GM18502 (cell line): ENCODE measurements at regions not wholly inside any gene's neighbourhood (a gene's known extent, or its start where the extent isn't known, plus 50 kb on each side); places are given as distances from the start of the nearest gene placed in this dataset.

Experiments used
- ATAC-seq: cut with Tn5 transposase; IDR thresholded peaks from one replicate; pipeline ENCODE4 v1.9.1; 2021; ENCODE audit warnings: mild to moderate bottlenecking; ENCODE audit not compliant: unreplicated experiment, poor library complexity

DNA sequence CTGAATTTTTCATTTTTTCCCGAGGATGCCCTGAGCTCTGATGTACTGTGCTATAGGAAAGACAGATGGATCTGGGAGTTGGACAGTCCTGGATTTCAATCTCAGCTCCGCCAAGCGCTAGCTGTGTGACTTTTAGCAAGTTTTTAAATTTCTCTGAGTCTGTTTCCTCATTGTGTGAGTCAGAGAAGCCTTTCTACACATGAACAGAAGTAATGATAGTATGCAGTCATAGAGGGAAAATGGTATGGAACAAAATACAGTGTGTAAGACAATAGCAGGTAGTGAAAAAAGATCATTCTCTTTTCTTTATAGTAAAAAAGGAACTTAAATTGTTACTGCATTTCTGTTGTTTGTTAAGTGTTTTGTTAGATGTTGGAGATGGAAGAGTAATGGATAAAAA, 52.4 kb upstream of the PPM1B start:
- no peak for ATAC-seq

DNA sequence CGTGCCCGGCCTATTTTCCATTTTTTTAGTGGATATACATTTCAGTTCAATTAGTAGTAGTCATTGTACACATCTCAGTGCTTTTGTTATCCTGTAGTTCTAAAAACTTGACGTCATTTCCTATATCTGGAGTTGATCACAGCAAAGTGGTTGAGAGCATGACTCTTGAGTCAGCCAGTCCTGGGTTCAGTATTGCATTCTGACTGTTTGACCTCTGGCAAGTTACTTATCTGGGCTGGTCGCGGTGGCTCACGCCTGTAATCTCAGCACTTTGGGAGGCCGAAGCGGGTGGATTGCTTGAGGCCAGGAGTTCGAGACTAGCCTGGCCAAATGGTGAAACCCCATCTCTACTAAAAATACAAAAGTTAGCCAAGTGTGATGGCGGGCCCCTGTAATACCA, 50.4 kb upstream of the PPM1B start:
- ATAC-seq: no peak
